Activated CD4-positive, alpha-beta T cell treated with anti-CD3 and anti-CD28 coated beads for 1 hour (primary cell): ENCODE measurements at regions not wholly inside any gene's neighbourhood (a gene's known extent, or its start where the extent isn't known, plus 50 kb on each side); places are given as distances from the start of the nearest gene placed in this dataset.
"Not testable (repeated sequence)": the region's sequence is repeated elsewhere in the genome, so short reads cannot be mapped to it uniquely, and the experiment has no call there.

Experiments used
- DNase-seq: peaks from one replicate; pipeline ENCODE4 v3.0.0-alpha.2; 2020

GRCh38 chr9:135366104-135366503 lies 113.5 kb upstream of the PPP1R26 start:
- no peak for DNase-seq

DNA sequence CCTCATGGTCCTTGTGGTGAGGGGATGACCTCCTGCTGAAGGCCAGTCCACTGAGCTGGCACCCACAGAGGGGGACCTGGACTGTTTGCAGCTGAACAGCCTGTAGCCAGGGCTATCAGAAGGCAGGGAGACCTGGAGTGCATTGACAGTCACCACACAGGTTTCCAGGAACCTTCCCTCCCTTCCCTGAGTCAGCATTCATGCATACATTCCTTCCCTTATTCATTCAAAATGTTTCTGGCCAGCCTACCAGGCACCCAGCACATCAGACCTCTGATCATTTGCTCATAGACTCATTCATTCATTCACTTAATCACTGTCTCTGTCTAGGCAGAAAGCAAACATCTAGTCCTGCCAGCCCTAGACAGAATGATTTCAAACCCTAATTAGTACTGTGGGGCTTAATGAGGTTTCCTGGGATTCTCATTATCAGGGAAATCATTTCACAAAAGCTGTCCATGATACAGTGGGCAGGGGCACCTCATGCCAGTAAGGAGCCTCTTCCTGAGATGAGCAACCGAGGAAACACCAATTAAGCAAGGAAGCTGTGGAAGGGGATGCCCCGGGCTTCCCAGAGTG lies 110.1 kb upstream of the PPP1R26 start:
- no peak for DNase-seq

- DNase-seq = no peak
These were observed 108.9 kb upstream of the PPP1R26 start for GRCh38 chr9:135370411-135371375.

DNA sequence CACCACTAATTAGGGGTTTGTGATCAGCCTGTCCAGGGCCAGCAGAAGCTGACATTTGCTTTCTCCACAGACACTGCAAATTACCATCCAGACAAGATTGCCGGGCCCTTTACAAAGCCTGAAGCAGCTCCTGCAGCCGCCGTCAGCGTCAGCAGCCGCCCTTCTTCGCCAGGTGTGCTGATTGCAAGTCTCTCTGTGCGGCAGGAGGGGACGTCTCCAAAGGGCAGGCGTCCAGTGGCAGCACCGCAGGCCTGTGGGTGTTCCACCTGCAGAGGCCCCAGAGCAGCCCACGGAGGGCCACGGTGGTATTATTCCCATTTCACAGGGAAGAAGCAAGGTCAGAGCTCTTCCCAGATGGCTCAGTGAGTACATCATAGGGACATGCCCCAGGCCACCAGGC lies 108.0 kb upstream of the PPP1R26 start:
- DNase-seq = no peak

- DNase-seq = no peak
These were observed 107.5 kb upstream of the PPP1R26 start for GRCh38 chr9:135372036-135372435.

DNA sequence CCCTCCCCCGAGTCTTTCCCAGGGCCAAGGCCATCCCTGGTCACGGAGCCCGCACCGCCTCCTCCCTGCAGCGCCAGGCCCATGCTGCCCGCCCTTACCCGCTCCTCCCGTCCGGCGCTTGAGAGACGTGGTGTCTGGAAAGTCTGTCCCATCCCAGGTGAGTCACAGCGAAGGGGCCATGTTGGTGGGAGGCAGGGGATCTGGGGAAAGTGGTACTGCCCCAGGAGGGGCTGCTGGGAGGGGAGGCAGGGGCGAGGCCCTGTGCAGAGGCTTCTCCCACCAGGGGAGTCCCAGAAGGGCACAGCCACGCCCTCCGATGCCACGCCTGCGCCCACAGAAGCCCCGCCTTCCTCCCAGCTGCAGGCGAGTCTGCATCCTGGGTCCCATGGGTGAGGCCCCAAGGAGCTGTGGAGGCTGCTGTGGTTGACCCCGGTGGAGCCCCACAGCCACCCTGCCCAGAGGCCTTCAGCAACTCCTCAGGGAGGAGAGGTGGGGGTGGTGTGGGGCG lies 107.0 kb upstream of the PPP1R26 start:
- DNase-seq = no peak

- DNase-seq = no peak
These were observed 106.4 kb upstream of the PPP1R26 start for GRCh38 chr9:135373151-135373685.

DNA sequence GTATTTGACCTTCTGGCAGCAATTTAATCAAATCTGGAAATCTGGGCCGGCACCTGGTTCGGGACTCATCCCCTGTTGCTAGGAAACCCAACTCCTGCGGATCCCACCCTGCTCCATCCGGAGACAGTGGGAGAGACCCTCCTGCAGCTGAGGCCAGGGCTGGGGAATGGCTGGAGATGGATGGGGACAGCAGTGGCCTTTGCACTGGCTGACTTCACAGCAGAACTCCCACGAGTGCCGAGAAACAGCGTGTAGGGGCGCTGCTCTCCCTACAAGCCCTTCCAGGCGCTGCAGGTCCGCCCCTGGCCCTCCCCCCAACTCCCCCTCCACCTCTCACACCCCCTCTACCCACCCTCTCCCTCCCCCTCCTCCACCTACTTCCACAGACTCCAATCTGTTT lies 105.8 kb upstream of the PPP1R26 start:
- no peak for DNase-seq

DNA sequence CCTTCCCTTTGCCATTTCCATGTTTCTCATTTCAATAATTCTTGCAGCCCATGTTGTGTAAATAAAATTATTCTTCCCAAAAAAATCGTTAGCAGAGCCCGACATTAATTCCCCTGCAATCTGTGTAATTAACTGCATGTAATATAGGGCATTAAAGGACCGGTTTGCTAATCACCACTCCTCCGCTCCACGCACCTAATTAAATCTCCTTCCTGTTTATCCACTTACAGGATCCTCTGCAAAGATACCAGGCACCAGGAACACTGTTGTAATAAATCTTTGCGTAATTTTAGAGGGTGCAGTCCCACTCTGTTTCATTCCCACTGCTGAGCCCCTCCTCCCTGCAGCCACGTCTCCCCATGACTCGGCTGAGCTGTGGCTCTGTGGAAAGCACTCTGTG lies 105.0 kb upstream of the PPP1R26 start:
- DNase-seq = no peak

DNA sequence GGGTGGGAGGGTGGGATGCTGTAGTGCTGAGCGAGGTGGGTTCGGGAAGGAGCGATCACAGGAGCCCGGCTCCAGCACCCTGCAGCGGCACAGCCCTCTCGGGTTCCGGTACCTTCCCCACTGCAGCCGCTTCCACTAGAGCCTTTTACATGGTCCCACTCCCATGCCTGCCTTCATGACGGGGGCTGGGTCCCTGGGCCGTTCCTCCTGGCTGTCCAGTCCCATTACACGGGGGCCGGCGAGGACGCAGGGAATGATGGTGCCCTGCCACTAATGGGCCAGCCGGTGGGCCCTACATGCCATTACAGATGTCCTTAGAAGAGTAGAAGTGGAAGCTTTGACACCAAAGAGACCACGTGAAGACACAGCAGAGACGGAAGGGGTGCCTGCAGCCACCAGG lies 104.6 kb upstream of the PPP1R26 start:
- no peak for DNase-seq

DNA sequence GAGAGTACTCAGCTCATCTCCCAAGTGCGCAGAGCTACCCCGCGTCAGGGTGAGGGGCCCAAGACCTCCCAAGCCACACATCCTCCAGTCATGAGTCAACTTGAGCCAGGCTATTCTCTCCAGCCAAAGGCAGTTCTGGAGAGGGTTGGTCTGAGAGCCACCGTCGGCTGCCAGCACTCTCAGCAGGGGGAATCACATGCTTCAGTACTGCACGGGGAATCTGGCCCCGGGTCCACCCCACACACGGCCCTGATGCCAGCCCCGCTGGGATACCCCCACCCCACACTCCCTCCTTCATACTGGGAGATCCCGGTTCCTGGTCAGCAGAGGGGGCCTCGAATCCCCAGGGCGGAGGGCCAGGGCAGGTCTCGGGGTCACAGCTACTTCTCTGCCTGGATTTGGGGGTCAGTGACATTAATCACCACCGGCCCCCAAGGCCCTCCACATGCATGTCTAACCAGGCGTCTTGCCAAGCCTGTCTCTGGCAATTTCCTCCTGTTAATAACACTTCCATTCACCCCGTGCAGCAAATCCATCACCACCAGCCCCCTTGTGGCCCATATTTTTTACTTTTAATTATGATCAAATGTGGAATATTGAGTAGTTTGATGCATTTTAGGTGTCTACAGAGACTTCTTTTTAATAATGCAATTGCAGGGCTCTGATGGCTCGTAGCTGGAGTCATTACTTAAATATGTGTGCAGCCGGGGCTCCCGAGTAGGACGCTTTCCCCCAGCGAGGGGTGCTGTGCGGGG lies 102.9 kb upstream of the PPP1R26 start:
- DNase-seq = no peak

GRCh38 chr9:135377431-135377830 lies 102.2 kb upstream of the PPP1R26 start:
- no peak for DNase-seq

- no peak for DNase-seq
These were observed 100.8 kb upstream of the PPP1R26 start for GRCh38 chr9:135378751-135379150.

DNA sequence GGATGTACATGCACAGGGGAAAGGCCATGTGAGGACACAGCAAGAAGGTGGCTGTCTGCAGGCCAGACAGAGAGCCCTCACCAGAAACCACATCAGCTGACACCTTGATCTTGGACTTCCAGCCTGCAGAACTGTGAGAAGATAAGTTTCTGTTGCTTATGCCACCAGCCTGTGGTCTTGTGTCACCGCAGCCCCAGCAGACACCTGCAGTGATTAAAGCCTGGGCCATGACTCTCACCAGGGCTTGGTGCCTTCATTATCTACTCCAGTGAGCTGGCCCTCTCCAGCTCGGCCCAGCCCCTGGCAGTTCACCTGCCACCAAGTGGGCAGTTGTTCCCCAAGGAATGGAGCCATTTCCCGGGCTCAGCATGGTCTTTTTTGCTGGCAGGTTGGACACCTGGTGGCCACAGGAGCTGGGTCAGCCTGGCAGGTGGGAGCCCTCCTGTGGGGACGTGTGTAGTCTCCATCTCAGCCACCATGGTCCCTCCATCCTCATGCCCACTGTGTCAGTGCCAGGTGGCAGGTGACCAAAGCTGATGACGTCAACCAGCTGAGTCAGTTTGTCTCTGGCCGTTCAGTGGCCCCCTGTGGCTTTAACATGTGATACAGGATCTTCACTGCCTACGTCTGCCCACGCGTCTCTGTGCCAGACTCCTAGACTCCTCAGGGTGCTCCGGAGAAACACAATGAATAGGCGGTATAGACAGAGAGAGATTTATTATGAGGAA lies 99.9 kb upstream of the PPP1R26 start:
- no peak for DNase-seq

GRCh38 chr9:135380311-135380960 lies 99.1 kb upstream of the PPP1R26 start:
- no peak for DNase-seq

DNA sequence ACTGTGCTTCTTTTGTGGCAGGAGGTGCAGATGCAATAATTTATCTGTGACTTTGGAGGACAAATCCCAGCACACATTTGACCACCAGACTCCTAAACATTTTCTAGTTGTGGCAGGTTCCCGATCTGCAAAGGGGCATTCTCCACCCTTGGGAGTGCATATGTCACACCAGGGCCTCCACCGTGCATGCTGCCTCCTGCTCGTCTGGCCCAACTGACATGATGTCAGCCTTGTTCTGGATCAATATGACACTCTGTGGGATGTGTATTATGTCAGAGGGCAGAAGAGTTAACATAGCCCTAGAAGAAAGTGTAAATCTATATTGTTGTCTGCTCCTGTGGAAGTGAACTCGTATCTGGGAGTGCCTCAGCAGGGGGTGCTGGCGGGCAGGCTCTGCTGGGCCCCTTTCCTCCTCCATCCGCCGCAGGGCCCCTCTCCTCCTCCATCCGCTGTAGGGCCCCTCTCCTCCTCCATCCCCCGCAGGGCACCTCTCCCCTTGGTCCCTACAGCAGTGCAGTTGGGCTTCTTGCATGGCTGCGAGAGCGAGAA lies 97.7 kb upstream of the PPP1R26 start:
- DNase-seq = no peak

- DNase-seq = no peak
These were observed 95.4 kb upstream of the PPP1R26 start for GRCh38 chr9:135384226-135384625.

- DNase-seq = not testable (repeated sequence)
These were observed 94.7 kb upstream of the PPP1R26 start for GRCh38 chr9:135384815-135385405.

GRCh38 chr9:135385793-135386192 lies 93.8 kb upstream of the PPP1R26 start:
- no peak for DNase-seq

DNA sequence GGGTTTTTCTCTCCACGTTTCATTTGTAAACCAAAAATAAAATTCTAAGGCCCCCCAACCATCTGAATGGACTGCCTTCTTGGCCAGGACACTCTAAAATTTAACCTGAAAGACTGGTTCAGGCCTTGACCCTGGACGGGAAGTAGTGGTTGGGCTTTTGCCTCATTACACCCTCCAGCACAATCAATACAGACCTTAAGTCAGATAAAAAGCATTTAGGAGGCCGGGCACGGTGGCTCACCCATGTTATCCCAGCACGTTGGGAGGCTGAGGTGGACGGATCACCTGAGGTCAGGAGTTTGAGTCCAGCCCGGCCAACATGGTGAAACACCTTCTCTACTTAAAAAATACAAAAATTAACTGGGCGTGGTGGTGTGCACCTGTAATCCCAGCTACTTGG lies 91.6 kb upstream of the PPP1R26 start:
- no peak for DNase-seq

DNA sequence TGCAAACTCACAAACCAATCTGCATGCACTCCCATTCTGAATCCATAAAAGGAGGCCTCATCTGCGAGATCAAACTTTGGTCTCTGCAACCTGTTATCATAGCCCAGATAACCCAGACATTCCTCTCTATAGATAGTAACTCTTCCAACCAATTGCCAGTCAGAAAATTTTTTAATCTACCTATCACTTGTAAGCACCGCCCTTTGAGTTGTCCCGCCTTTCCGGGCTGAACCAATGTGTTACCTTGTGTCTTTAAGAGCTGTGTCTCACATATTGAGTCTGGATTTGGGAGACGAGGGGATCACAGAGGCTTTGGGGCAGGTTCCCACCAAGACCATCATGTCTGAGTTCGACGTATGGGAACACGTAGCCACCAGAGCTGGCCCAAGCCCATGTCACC lies 91.1 kb upstream of the PPP1R26 start:
- no peak for DNase-seq
